PC-3 (cell line): ENCODE measurements at regions not wholly inside any gene's neighbourhood (a gene's known extent, or its start where the extent isn't known, plus 50 kb on each side); places are given as distances from the start of the nearest gene placed in this dataset.
"Not testable (repeated sequence)": the region's sequence is repeated elsewhere in the genome, so short reads cannot be mapped to it uniquely, and the experiment has no call there.

Experiments used
- CTCF ChIP-seq: fragments of 300-600 bp; sonication (generic); conservative IDR thresholded peaks from 2 replicates; pipeline ENCODE4 v1.5.1; 2017; ENCODE audit warnings: antibody characterized with exemption, low read depth, mild to moderate bottlenecking, low read length
- EZH2 ChIP-seq: fragments of 300-600 bp; sonication (generic); IDR thresholded peaks from one replicate; pipeline ENCODE4 v1.6.1; 2017; ENCODE audit warnings: antibody characterized with exemption, mild to moderate bottlenecking, low read length; ENCODE audit not compliant: unreplicated experiment

DNA sequence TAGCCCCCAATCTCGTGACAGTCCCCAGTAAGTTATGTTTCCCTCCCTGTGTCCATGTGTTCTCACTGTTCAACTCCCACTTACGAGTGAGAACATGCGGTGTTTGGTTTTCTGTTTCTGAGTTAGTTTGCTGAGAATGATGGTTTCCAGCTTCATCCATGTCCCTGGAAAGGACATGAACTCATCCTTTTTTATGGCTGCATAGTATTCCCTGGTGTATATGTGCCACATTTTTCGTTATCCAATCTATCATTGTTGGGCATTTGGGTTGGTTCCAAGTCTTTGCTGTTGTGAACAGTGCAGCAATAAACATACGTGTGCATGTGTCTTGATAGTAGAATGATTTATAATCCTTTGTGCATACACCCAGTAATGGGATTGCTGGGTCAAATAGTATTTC lies 63.5 kb downstream of the ADRB2 start:
- TF ChIP-seq CTCF, EZH2: not testable (repeated sequence)
